OCI-LY1 (cell line): ENCODE measurements at regions not wholly inside any gene's neighbourhood (a gene's known extent, or its start where the extent isn't known, plus 50 kb on each side); places are given as distances from the start of the nearest gene placed in this dataset.

Source experiments
- CTCF ChIP-seq: fragments of 200-600 bp; sonication (generic), shearing (Covaris generic); IDR thresholded peaks from 2 replicates; pipeline ENCODE4 v1.5.1; 2017; ENCODE audit warnings: mild to moderate bottlenecking, antibody characterized with exemption, low read length, moderate library complexity, mixed read lengths
- EZH2 ChIP-seq: fragments of 200-600 bp; sonication (generic), shearing (Covaris generic); IDR thresholded peaks from 2 replicates; pipeline ENCODE4 v1.8.0; 2017; ENCODE audit warnings: borderline replicate concordance, mixed run types, mild to moderate bottlenecking, antibody characterized with exemption, low read length, moderate library complexity, mixed read lengths

GRCh38 chr5:74266132-74266531 is 374.4 kb downstream of the ENC1 start:
- TF ChIP-seq CTCF = no peak
- no peak for TF ChIP-seq EZH2
